Neural progenitor cell (in vitro differentiated cells): ENCODE measurements at regions not wholly inside any gene's neighbourhood (a gene's known extent, or its start where the extent isn't known, plus 50 kb on each side); places are given as distances from the start of the nearest gene placed in this dataset.

Experiments
- DNase-seq: peaks from one replicate; pipeline ENCODE4 v3.0.0-alpha.2; 2016; ENCODE audit warnings: low spot score
- H2AFZ ChIP-seq: fragments of 200-600 bp; sonication (generic); replicated peaks from 2 replicates; pipeline ENCODE4 v1.6.1; 2016; ENCODE audit warnings: antibody characterized with exemption
- H3F3A ChIP-seq: fragments of 200-600 bp; sonication (generic); 2 replicates; pipeline ENCODE4 v1.6.1; 2016; ENCODE audit warnings: antibody characterized with exemption, low read depth
- H3K27ac ChIP-seq: fragments of 200-600 bp; sonication (generic); 2 replicates; pipeline ENCODE4 v1.5.1; 2016; ENCODE audit warnings: mild to moderate bottlenecking
- H3K27me3 ChIP-seq: fragments of 200-600 bp; sonication (generic); 2 replicates; pipeline ENCODE4 v1.6.1; 2016; ENCODE audit warnings: mild to moderate bottlenecking, moderate library complexity
- H3K36me3 ChIP-seq: fragments of 200-600 bp; sonication (generic); 2 replicates; pipeline ENCODE4 v1.5.1; 2016
- H3K4me1 ChIP-seq: fragments of 200-600 bp; sonication (generic); 2 replicates; pipeline ENCODE4 v1.6.1; 2016; ENCODE audit warnings: mixed run types
- H3K4me2 ChIP-seq: fragments of 200-600 bp; sonication (generic); 2 replicates; pipeline ENCODE4 v1.6.1; 2016
- H3K4me3 ChIP-seq: fragments of 200-600 bp; sonication (generic); 2 replicates; pipeline ENCODE4 v1.5.1; 2016
- H3K79me2 ChIP-seq: fragments of 200-600 bp; sonication (generic); 2 replicates; pipeline ENCODE4 v1.6.1; 2016; ENCODE audit warnings: low read depth
- H3K9ac ChIP-seq: fragments of 200-600 bp; sonication (generic); 2 replicates; pipeline ENCODE4 v1.6.1; 2016
- H3K9me3 ChIP-seq: fragments of 200-600 bp; sonication (generic); 2 replicates; pipeline ENCODE4 v1.5.1; 2016; ENCODE audit warnings: low read depth
- H4K20me1 ChIP-seq: fragments of 200-600 bp; sonication (generic); 2 replicates; pipeline ENCODE4 v1.6.1; 2016; ENCODE audit warnings: low read depth
- H3K27ac Mint-ChIP-seq: 3 replicates; pipeline ENCODE4 v1.8.0; 2021; ENCODE audit warnings: mixed read lengths
- H3K27me3 Mint-ChIP-seq: 2 replicates; pipeline ENCODE4 v1.8.0; 2022; ENCODE audit warnings: low read depth, mild to moderate bottlenecking, inconsistent platforms, moderate library complexity, mixed read lengths; ENCODE audit not compliant: insufficient read depth
- H3K36me3 Mint-ChIP-seq: 3 replicates; pipeline ENCODE4 v1.8.0; 2021; ENCODE audit warnings: mixed read lengths
- H3K4me1 Mint-ChIP-seq: 3 replicates; pipeline ENCODE4 v1.8.0; 2021; ENCODE audit warnings: mixed read lengths
- H3K4me3 Mint-ChIP-seq: 3 replicates; pipeline ENCODE4 v1.8.0; 2021; ENCODE audit warnings: mild to moderate bottlenecking, moderate library complexity, mixed read lengths
- H3K9me3 Mint-ChIP-seq: 3 replicates; pipeline ENCODE4 v1.8.0; 2020; ENCODE audit warnings: mixed read lengths
- CTCF ChIP-seq: fragments of 200-600 bp; sonication (generic); IDR thresholded peaks from 2 replicates; pipeline ENCODE4 v1.5.1; 2017; ENCODE audit warnings: antibody characterized with exemption, mild to moderate bottlenecking
- EZH2 ChIP-seq: fragments of 200-600 bp; sonication (generic); IDR thresholded peaks from 2 replicates; pipeline ENCODE4 v1.6.1; 2017; ENCODE audit warnings: antibody characterized with exemption, mild to moderate bottlenecking, moderate library complexity
- EZH2phosphoT487 ChIP-seq: fragments of 200-600 bp; sonication (generic); IDR thresholded peaks from 2 replicates; pipeline ENCODE4 v1.6.1; 2017; ENCODE audit warnings: antibody characterized with exemption

- H3K4me1 Mint-ChIP-seq, result peaks cover 7% of the 10 kb centered on the region
These were observed 300.7 kb downstream of the LMO7 start for GRCh38 chr13:75936791-75937190.

GRCh38 chr13:75935805-75936204 is 299.7 kb downstream of the LMO7 start:
- TF ChIP-seq EZH2phosphoT487 (no peak), EZH2 (no peak), CTCF (no peak)
- Histone ChIP-seq H3K27me3 (no peaks in the 10 kb centered on the region), H3K9me3 (no peaks in the 10 kb centered on the region), H3K27ac (no peak overlapping the region), H4K20me1 (no peaks in the 10 kb centered on the region), H3K4me2 (no peak overlapping the region), H3K4me3 (no peak overlapping the region), H3K79me2 (no peaks in the 10 kb centered on the region), H3F3A (no peaks in the 10 kb centered on the region), H3K36me3 (no peaks in the 10 kb centered on the region), H2AFZ (no peak overlapping the region), H3K9ac (no peak overlapping the region), H3K4me1 (no peaks in the 10 kb centered on the region)
- DNase-seq, result no peak
- Mint-ChIP-seq H3K27ac (no peak overlapping the region), H3K27me3 (no peaks in the 10 kb centered on the region), H3K36me3 (no peaks in the 10 kb centered on the region), H3K4me1 (peaks cover 7% of the 10 kb centered on the region), H3K9me3 (peaks cover 3% of the 10 kb centered on the region), H3K4me3 (no peak overlapping the region)

More at GRCh38 chr13:75936791-75937190, 300.7 kb downstream of the LMO7 start:
- no peak overlapping the region for H3K27ac ChIP-seq
- no peak overlapping the region for H3K9ac ChIP-seq
- H3K36me3 ChIP-seq, result no peaks in the 10 kb centered on the region
- DNase-seq, result no peak
- no peaks in the 10 kb centered on the region for H3K79me2 ChIP-seq
- Mint-ChIP-seq H3K27ac (no peak overlapping the region), H3K27me3 (no peaks in the 10 kb centered on the region), H3K4me3 (no peak overlapping the region), H3K9me3 (peaks cover 3% of the 10 kb centered on the region), H3K36me3 (no peaks in the 10 kb centered on the region)
- H3K4me2 ChIP-seq, result no peak overlapping the region
- TF ChIP-seq EZH2 (no peak), CTCF (no peak), EZH2phosphoT487 (no peak)
- H3K27me3 ChIP-seq, result no peaks in the 10 kb centered on the region
- H2AFZ ChIP-seq, result no peak overlapping the region
- H3K9me3 ChIP-seq, result no peaks in the 10 kb centered on the region
- H3K4me1 ChIP-seq, result no peaks in the 10 kb centered on the region
- H3F3A ChIP-seq, result no peaks in the 10 kb centered on the region
- H4K20me1 ChIP-seq, result no peaks in the 10 kb centered on the region
- no peak overlapping the region for H3K4me3 ChIP-seq

GRCh38 chr13:75934889-75935288 is 298.8 kb downstream of the LMO7 start:
- peaks cover 3% of the 10 kb centered on the region for H3K9me3 Mint-ChIP-seq
- Histone ChIP-seq H3K4me2 (no peak overlapping the region), H4K20me1 (no peaks in the 10 kb centered on the region), H3K4me1 (no peaks in the 10 kb centered on the region), H3K27ac (no peak overlapping the region), H3F3A (no peaks in the 10 kb centered on the region), H3K9me3 (no peaks in the 10 kb centered on the region), H3K36me3 (no peaks in the 10 kb centered on the region), H3K79me2 (no peaks in the 10 kb centered on the region), H3K4me3 (no peak overlapping the region), H2AFZ (no peak overlapping the region), H3K27me3 (no peaks in the 10 kb centered on the region), H3K9ac (no peak overlapping the region)
- DNase-seq, result no peak
- no peak overlapping the region for H3K27ac Mint-ChIP-seq
- peaks cover 7% of the 10 kb centered on the region for H3K4me1 Mint-ChIP-seq
- TF ChIP-seq EZH2, result no peak
- TF ChIP-seq CTCF, result no peak
- no peak for TF ChIP-seq EZH2phosphoT487
- H3K36me3 Mint-ChIP-seq, result no peaks in the 10 kb centered on the region
- H3K4me3 Mint-ChIP-seq, result no peak overlapping the region
- no peaks in the 10 kb centered on the region for H3K27me3 Mint-ChIP-seq

- H3F3A ChIP-seq, result no peaks in the 10 kb centered on the region
- H3K4me3 Mint-ChIP-seq, result no peak overlapping the region
- no peak overlapping the region for H3K27ac Mint-ChIP-seq
- H3K27me3 Mint-ChIP-seq, result no peaks in the 10 kb centered on the region
- no peaks in the 10 kb centered on the region for H3K4me1 ChIP-seq
- no peak overlapping the region for H3K9ac ChIP-seq
- H3K9me3 Mint-ChIP-seq, result no peaks in the 10 kb centered on the region
- no peak for TF ChIP-seq CTCF
- no peak for TF ChIP-seq EZH2phosphoT487
- TF ChIP-seq EZH2, result no peak
- H3K4me2 ChIP-seq, result no peak overlapping the region
- no peak overlapping the region for H3K27ac ChIP-seq
- no peak overlapping the region for H3K4me3 ChIP-seq
- no peak overlapping the region for H2AFZ ChIP-seq
- DNase-seq, result no peak
- no peaks in the 10 kb centered on the region for H3K27me3 ChIP-seq
- no peaks in the 10 kb centered on the region for H3K36me3 Mint-ChIP-seq
- H3K4me1 Mint-ChIP-seq, result no peaks in the 10 kb centered on the region
- no peaks in the 10 kb centered on the region for H3K9me3 ChIP-seq
- H3K79me2 ChIP-seq, result no peaks in the 10 kb centered on the region
- no peaks in the 10 kb centered on the region for H4K20me1 ChIP-seq
- H3K36me3 ChIP-seq, result no peaks in the 10 kb centered on the region
These were observed 296.5 kb downstream of the LMO7 start for GRCh38 chr13:75932636-75933035.
